ENCODE measurements at regions not wholly inside any gene's neighbourhood (a gene's known extent, or its start where the extent isn't known, plus 50 kb on each side); places are given as distances from the start of the nearest gene placed in this dataset.

- no peak for TF ChIP-seq CTCF (IDR thresholded peaks at IDR 0.05; ENCODE audit: borderline replicate concordance, insufficient read depth, low read depth, low read length)
- H3K4me3 ChIP-seq (ENCODE audit: low read depth, low read length) = no peak overlapping the region
These were observed 198.9 kb downstream of the TAF11L14 start for GRCh38 chr5:17832949-17833745.

DNA sequence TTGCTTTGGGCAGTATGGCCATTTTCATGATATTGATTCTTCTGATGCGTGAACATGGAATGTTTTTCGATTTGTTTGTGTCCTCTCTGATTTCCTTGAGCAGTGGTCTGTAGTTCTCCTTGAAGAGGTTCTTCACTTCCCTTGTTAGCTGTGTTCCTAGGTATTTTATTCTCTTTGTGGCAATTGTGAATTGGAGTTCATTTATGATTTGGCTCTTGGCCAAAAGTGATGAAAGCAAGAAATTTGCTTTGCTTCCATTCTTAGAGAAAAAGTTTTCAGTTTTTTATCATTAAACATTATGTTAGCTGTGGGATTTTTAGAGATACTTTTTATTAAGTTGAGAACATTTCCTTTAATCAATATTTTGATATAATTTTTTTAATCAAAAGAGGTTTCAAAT lies 203.5 kb downstream of the TAF11L14 start:
- no peak for TF ChIP-seq CTCF (IDR thresholded peaks at IDR 0.05; ENCODE audit: borderline replicate concordance, insufficient read depth, low read depth, low read length)

GRCh38 chr5:17838469-17838868 lies 204.2 kb downstream of the TAF11L14 start:
- no peak overlapping the region for H3K4me3 ChIP-seq (ENCODE audit: low read depth, low read length)
- TF ChIP-seq CTCF (IDR thresholded peaks at IDR 0.05; ENCODE audit: borderline replicate concordance, insufficient read depth, low read depth, low read length) = no peak

More for the DNA sequence above, 203.5 kb downstream of the TAF11L14 start:
- H3K4me3 ChIP-seq (ENCODE audit: low read depth, low read length) = no peak overlapping the region

DNA sequence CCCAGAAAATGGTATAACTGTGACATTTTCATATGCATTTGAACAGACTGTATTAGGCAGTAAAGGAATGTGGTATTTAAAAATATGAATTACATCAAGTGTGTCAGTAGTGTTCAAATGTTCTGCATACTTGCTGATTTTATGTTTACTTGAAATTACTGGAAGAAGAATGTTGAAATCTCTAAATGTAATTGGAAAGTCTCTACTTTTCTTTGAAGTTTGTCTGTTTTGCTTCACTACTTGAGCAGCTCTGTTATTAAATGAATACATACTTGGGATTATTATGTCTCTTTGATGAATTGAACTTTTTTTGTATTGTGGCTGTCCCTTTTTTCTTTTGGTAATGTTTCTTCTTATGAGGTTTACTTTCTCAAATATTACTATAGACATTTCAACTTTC lies 205.6 kb downstream of the TAF11L14 start:
- H3K4me3 ChIP-seq (ENCODE audit: low read depth, low read length) = no peak overlapping the region
- no peak for TF ChIP-seq CTCF (IDR thresholded peaks at IDR 0.05; ENCODE audit: borderline replicate concordance, insufficient read depth, low read depth, low read length)

GRCh38 chr5:17846496-17846895 lies 212.2 kb downstream of the TAF11L14 start:
- no peak for TF ChIP-seq CTCF (IDR thresholded peaks at IDR 0.05; ENCODE audit: borderline replicate concordance, insufficient read depth, low read depth, low read length)
- no peak overlapping the region for H3K4me3 ChIP-seq (ENCODE audit: low read depth, low read length)

GRCh38 chr5:17847286-17847685 lies 213.0 kb downstream of the TAF11L14 start:
- H3K4me3 ChIP-seq (ENCODE audit: low read depth, low read length) = no peak overlapping the region
- no peak for TF ChIP-seq CTCF (IDR thresholded peaks at IDR 0.05; ENCODE audit: borderline replicate concordance, insufficient read depth, low read depth, low read length)

GRCh38 chr5:17852111-17852510 lies 217.9 kb downstream of the TAF11L14 start:
- no peak for TF ChIP-seq CTCF (IDR thresholded peaks at IDR 0.05; ENCODE audit: borderline replicate concordance, insufficient read depth, low read depth, low read length)

More at GRCh38 chr5:17852111-17852510, 217.9 kb downstream of the TAF11L14 start:
- H3K4me3 ChIP-seq (ENCODE audit: low read depth, low read length) = no peak overlapping the region

Measured in GM12875 (cell line).